Spleen (tissue), 11 donors: ENCODE measurements at regions not wholly inside any gene's neighbourhood (a gene's known extent, or its start where the extent isn't known, plus 50 kb on each side); places are given as distances from the start of the nearest gene placed in this dataset.
A peak's percentile ranks its signal among the peaks of the same experiment; 100 is the strongest.

ENCODE experiments used
- DNase-seq: peaks from one replicate; pipeline ENCODE4 v3.0.0-alpha.2; 2020
- H3K27ac ChIP-seq, 8 donors: fragments of 200-600 bp; sonication (generic) in 7 of 8; 1 replicate in 4 of 8; 2 replicates in 4 of 8; pipeline versions ENCODE4 v1.5.0 to v1.8.0; 2016 to 2021; ENCODE audit warnings: inconsistent platforms in 4 of 8, mild to moderate bottlenecking in 4 of 8, moderate library complexity in 1 of 8
- H3K27me3 ChIP-seq, 7 donors: fragments of 200-600 bp; sonication (generic) in 6 of 7; replicated peaks in 1 of 7; 1 replicate in 4 of 7; 2 replicates in 3 of 7; pipeline versions ENCODE4 v1.5.0 to v1.8.0; 2016 to 2021; ENCODE audit warnings: inconsistent platforms in 3 of 7, mild to moderate bottlenecking in 1 of 7
- H3K36me3 ChIP-seq, 6 donors: fragments of 200-600 bp; sonication (generic) in 5 of 6; 1 replicate in 4 of 6; 2 replicates in 2 of 6; pipeline versions ENCODE4 v1.5.0 to v1.8.0; 2016 to 2021; ENCODE audit warnings: inconsistent platforms in 2 of 6
- H3K4me1 ChIP-seq, 6 donors: fragments of 200-600 bp; sonication (generic) in 5 of 6; 1 replicate in 3 of 6; 2 replicates in 3 of 6; pipeline versions ENCODE4 v1.5.0 to v1.8.0; 2016 to 2021; ENCODE audit warnings: inconsistent platforms in 3 of 6
- H3K4me3 ChIP-seq, 8 donors: fragments of 200-600 bp; sonication (generic) in 7 of 8; 1 replicate in 4 of 8; 2 replicates in 4 of 8; pipeline versions ENCODE4 v1.5.0 to v1.8.0; 2016 to 2021; ENCODE audit warnings: inconsistent platforms in 4 of 8, mild to moderate bottlenecking in 4 of 8, moderate library complexity in 2 of 8
- H3K9me3 ChIP-seq, 8 donors: fragments of 200-600 bp; sonication (generic) in 7 of 8; 1 replicate in 4 of 8; 2 replicates in 4 of 8; pipeline versions ENCODE4 v1.5.0 to v1.8.0; 2016 to 2021; ENCODE audit warnings: inconsistent platforms in 4 of 8
- POLR2A ChIP-seq, 3 donors: fragments of 450-650 bp; IDR thresholded peaks; one replicate each; pipeline ENCODE4 v1.5.1; 2017; ENCODE audit warnings: antibody characterized with exemption in 3 of 3, mild to moderate bottlenecking in 1 of 3
- POLR2AphosphoS5 ChIP-seq, 3 donors: sonication (generic); formaldehyde crosslinking; IDR thresholded peaks; one replicate each; pipeline ENCODE4 v1.5.1; 2017; ENCODE audit warnings: antibody characterized with exemption in 3 of 3
- WGBS, 5 donors: extraction: QIAGEN DNeasy Blood & Tissue Kit in 3 of 5; methylation state at CpG; one replicate each; pipeline versions ENCODE4 v1.1.5 to v1.1.7; 2013 to 2018; 5-methylcytosine and 5-hydroxymethylcytosine counted together
- intact Hi-C: fragments of 100-400 bp; cut with DNase I; formaldehyde crosslinking; loops from one replicate; pipeline ENCODE4 v1.15.0; 2023; ENCODE audit warnings: low total_unique reads
- TF ChIP-seq, protein P1 (sequence below), 11 experiments: fragments of 200-600 bp in 7 of 11; fragments of 450-650 bp in 4 of 11; sonication (generic) in 4 of 11; IDR thresholded peaks in 8 of 11; conservative IDR thresholded peaks in 3 of 11; 1 replicate in 7 of 11; 2 replicates in 4 of 11; pipeline versions ENCODE4 v1.4.0 to v1.8.0; 2016 to 2021; ENCODE audit warnings: antibody characterized with exemption in 11 of 11, inconsistent platforms in 4 of 11, mild to moderate bottlenecking in 1 of 11
- donor health status: healthy with polysubstance abuse.
- donor health status: DM: no; HTN: no; CAD: no; lungs with moderate emphysema.
- donor health status: DM: no; HTN: no; CAD: no.
- donor health status: Bipolar disorder and iron deficiency.
- donor health status: healthy.
- donor health status: DM: no; HTN: no; CAD: no.
- donor health status: DM: yes; HTN: yes; CAD: no.

- TF ChIP-seq POLR2AphosphoS5 (IDR thresholded peaks at IDR 0.05): no peak
- TF ChIP-seq, protein P1, sequence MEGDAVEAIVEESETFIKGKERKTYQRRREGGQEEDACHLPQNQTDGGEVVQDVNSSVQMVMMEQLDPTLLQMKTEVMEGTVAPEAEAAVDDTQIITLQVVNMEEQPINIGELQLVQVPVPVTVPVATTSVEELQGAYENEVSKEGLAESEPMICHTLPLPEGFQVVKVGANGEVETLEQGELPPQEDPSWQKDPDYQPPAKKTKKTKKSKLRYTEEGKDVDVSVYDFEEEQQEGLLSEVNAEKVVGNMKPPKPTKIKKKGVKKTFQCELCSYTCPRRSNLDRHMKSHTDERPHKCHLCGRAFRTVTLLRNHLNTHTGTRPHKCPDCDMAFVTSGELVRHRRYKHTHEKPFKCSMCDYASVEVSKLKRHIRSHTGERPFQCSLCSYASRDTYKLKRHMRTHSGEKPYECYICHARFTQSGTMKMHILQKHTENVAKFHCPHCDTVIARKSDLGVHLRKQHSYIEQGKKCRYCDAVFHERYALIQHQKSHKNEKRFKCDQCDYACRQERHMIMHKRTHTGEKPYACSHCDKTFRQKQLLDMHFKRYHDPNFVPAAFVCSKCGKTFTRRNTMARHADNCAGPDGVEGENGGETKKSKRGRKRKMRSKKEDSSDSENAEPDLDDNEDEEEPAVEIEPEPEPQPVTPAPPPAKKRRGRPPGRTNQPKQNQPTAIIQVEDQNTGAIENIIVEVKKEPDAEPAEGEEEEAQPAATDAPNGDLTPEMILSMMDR (IDR thresholded peaks at IDR 0.05 in 8 of 11, conservative IDR thresholded peaks at IDR 0.05 in 3 of 11): peak; percentile 40 to 80 (median 73)
- intact Hi-C loops: loop anchor here (5.0 kb wide), 1 partner anchor 1077 kb away; the partner anchor contains the start of gene MARCKS
- 25 to 29% (median 27%) methylated on average over 9 of the region's 9 CpGs for WGBS, 5 donors
- no peaks in the 10 kb centered on the region for H3K9me3 ChIP-seq
- no peaks in the 10 kb centered on the region for H3K27me3 ChIP-seq
- no peak overlapping the region for H3K27ac ChIP-seq
- DNase-seq: no peak
- H3K4me1 ChIP-seq: peaks cover 0 to 6% (median 0%) of the 10 kb centered on the region in 6 donors
- H3K36me3 ChIP-seq: no peaks in the 10 kb centered on the region
- H3K4me3 ChIP-seq: no peak overlapping the region
Measured at GRCh38 chr6:112780498-112781096, 433.5 kb downstream of the RFPL4B start.

GRCh38 chr6:112781241-112781640 is 434.1 kb downstream of the RFPL4B start:
- Histone ChIP-seq H3K36me3 (no peaks in the 10 kb centered on the region), H3K27ac (no peak overlapping the region), H3K4me3 (no peak overlapping the region), H3K27me3 (no peaks in the 10 kb centered on the region), H3K9me3 (no peaks in the 10 kb centered on the region), H3K4me1 (peaks cover 0 to 6% (median 0%) of the 10 kb centered on the region in 6 donors)
- no peak for DNase-seq
- no peak for TF ChIP-seq POLR2AphosphoS5 (IDR thresholded peaks at IDR 0.05)
- no peak for TF ChIP-seq POLR2A (IDR thresholded peaks at IDR 0.05)
- TF ChIP-seq, protein P1 (IDR thresholded peaks at IDR 0.05 in 8 of 11, conservative IDR thresholded peaks at IDR 0.05 in 3 of 11): no peak
- WGBS, 5 donors: 65 to 79% (median 68%) methylated on average over 2 of the region's 2 CpGs
- intact Hi-C loops: loop anchor here (5.0 kb wide), 1 partner anchor 1076 kb away; the partner anchor contains the start of gene MARCKS

DNA sequence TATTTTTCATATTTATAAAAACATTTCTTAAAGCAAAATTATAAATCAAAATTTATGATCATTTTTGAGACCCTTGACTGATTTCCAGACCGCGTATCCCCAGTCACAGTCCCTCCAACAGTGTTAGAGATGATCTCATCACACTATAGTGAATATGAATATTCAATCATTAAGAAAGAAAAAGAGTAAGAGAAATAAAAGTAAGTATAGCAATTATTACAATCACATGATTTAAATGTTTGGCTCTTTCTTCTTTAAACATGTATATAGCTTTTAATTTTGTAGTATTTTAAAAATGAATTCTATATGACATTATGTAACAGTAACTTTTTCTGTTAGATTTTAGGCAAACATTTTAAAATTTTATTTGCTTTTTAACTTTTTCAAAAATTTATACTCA is 438.3 kb downstream of the RFPL4B start:
- Histone ChIP-seq H3K9me3 (no peaks in the 10 kb centered on the region), H3K4me3 (no peak overlapping the region), H3K36me3 (no peaks in the 10 kb centered on the region), H3K27ac (no peak overlapping the region), H3K27me3 (no peaks in the 10 kb centered on the region), H3K4me1 (peaks cover 0 to 5% (median 0%) of the 10 kb centered on the region in 6 donors)
- no peak for DNase-seq
- WGBS, 5 donors: 96 to 99% (median 97%) methylated on average over 2 of the region's 2 CpGs
- intact Hi-C loops: no loop called here
- TF ChIP-seq POLR2AphosphoS5 (IDR thresholded peaks at IDR 0.05): no peak

GRCh38 chr6:112786801-112787200 is 439.7 kb downstream of the RFPL4B start:
- Histone ChIP-seq H3K4me1 (no peaks in the 10 kb centered on the region), H3K4me3 (no peak overlapping the region)

More at GRCh38 chr6:112786801-112787200, 439.7 kb downstream of the RFPL4B start:
- Histone ChIP-seq H3K27me3 (no peaks in the 10 kb centered on the region), H3K27ac (no peak overlapping the region), H3K9me3 (no peaks in the 10 kb centered on the region), H3K36me3 (no peaks in the 10 kb centered on the region)
- no peak for DNase-seq
- TF ChIP-seq, protein P1 (IDR thresholded peaks at IDR 0.05 in 8 of 11, conservative IDR thresholded peaks at IDR 0.05 in 3 of 11): no peak
- TF ChIP-seq POLR2A (IDR thresholded peaks at IDR 0.05): no peak
- TF ChIP-seq POLR2AphosphoS5 (IDR thresholded peaks at IDR 0.05): no peak
- WGBS, 5 donors: 90 to 98% (median 95%) methylated on average over 2 of the region's 2 CpGs
- intact Hi-C loops: no loop called here
